ENCODE measurements at regions not wholly inside any gene's neighbourhood (a gene's known extent, or its start where the extent isn't known, plus 50 kb on each side); places are given as distances from the start of the nearest gene placed in this dataset.
"Not testable (repeated sequence)": the region's sequence is repeated elsewhere in the genome, so short reads cannot be mapped to it uniquely, and the experiment has no call there.

DNA sequence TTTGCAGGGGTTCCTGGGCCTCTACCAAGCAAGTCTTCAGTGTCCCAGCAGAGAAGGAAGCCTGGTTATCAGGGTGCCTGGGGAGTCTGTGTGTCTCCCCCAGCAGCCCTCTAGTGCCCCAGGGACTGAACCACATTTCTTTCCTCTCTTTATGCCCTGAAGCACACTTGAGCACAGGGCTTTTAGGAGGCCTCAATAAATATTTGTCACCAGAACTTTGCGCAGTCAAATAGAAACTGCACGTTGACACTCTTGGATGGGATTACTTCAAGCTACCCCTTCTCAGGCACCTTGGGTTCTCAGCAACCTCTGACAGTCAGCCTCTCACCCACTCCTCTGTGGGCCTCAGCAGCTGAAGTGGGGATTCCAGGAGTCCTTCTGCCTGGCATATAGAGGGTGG, 226.6 kb upstream of the HES1 start:
- DNase-seq: no peak

DNA sequence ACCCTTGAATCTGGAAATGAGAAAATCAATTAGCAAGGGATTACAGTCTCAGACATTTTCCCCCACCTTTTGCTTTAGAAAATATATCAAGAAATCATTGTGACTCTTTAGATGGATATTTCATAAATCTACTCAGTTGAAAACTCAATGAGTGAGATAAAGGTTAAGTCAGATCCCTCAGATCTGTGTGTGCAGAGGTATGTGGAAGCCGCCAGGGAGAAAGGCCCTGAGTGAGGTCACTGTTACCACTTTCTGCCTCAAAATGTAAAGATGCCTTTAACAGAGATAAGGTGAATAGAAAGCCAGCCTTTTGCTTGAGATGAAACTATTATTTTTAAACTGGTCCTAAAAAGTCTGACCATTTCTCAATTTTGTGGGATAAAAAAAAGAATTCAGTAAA, 225.6 kb upstream of the HES1 start:
- no peak for DNase-seq

DNA sequence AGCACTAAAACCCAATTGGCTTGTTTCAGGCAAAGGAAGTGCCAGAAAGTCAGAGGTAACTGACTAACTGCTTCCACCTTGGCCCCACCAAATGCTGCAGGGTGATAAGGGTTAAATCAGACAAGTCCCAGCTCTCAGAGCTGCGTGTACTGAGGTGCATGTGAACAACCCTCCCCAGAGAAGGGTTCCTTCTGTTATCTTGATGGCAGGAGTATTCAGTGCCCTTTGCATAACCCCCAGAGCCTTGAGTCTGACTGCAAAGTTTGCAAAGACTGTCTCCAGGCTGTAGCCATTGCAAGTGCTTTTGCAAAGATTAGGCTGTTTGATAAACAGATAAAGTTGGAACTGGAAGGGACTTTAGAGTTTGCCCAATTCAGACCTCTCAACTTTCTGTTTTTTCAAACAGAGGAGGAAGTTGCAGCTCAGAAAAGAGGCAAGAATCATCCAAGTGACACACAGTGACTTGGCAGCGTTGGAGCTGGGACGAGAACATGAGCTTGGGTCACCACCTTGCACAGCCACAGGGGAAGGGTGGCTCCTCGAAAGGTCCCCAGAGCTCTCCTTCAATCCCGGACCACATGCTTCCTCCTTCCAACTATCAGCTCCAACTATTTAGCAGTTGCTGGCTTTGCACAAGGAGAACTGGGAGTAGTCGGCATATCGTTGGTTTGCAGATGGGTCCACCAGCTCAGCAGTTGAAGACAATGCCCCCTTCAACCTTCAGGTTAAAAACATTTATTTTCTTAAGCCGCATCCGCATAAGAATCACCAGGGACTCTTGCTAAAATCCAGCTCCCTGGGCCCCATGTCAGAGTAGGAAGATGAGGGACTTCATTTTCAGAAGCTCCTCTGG, 224.8 kb upstream of the HES1 start:
- no peak for DNase-seq

DNA sequence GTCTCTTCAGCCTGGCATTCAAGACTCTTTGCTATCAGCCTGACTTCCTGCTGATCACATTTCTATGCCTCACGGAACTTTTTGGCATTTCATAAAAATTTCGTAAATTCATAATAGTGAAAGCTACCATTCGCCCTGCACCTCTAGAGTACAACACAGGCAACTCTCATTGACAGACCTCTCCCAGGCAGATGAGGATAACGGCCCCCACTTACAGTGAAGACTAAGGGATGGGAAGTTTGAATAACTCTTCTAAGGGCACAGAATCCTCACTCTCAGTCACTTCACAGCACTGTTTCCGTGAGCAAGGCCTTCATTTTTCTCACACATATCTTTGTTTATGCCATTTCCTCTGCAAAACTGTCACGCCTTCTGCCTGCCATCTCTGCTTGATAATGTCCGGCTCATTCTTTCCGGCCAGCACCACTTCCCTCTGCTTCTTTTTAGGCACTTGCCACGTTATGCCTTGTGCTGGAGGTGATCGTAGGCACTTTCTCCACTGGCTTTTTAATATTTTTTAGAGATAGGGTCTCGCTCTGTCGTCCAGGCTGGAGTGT, 224.1 kb upstream of the HES1 start:
- DNase-seq: no peak

DNA sequence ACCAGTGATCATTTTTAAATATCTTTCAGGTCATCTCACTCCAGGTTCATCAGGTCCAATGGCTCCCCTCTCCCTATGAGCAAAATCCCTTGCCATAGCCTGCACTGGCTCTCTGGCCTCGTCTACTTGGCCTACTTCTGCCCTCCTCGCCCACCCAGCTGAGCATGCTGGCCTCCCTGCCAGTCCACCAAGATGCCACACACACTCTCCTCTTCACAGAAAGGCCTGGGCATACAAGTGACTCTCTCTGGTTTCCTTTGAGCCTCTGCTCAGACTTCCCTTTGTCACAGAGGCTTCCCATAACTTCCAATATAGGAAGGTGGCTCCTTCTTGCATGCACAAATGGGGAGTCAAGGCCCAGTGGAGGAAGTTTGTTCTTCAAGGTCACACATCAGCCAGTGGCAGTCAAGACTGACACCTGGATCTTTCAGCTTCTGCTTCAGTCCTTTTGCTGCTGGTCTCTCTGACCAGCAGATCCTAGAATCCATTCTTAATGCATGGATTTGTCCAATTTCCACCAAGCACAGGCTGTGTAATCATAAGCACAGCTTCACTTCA, 223.2 kb upstream of the HES1 start:
- no peak for DNase-seq

DNA sequence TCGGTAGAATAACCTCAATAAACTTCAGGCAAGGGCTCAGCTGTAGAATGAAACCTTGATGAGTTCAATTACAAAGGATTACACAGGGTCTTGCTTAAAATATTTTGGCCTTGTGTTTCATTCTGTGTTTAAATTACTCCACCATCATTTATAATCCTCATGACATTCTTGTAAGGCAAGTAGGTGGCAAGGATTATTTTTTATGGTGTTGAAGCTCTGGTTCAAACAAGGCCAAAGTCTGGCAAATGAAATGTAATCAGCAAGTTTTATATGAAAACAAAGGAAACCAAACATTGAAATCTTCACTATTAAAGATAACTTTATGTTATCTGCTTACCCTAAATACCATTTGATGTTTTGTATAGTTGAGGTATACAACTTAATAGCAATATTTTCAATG, 221.3 kb upstream of the HES1 start:
- no peak for DNase-seq

DNA sequence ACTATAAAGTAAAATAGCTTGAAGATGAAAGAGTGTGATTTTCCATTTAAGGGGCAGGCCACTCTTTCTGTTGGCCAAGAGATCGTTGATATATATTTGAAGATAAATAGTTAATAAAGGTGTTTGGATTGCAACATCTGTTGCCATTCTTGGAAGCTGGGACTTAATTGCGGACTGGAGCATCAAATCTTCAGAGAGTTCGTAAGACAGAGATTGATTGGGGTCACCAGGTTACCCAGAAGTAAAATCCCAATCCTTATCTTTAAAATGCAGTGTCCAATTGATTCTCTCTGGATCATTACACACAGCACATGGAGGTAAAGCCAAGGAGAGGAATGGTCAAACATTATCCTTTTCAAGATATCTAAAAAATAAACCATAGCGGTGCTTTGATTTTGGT, 220.8 kb upstream of the HES1 start:
- DNase-seq: no peak

DNA sequence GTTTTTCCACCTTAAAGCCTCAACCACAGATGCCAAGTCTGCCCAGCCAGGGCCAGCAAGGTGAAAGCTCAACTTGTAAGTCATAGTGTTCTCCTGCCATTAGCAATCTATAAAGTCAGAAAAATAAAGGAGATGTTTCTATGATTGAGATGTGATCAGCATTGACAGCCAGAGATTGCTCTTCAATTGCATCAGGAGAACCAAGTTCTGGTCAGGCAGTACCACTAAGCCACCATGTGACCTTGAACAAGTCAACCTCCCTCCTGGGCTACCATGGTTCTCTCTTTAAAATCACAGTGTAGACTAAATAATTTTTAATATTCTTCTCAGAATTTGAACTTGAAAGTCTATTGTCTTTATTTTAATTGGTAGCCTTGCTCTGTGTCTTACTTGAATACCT, 220.3 kb upstream of the HES1 start:
- DNase-seq: no peak

DNA sequence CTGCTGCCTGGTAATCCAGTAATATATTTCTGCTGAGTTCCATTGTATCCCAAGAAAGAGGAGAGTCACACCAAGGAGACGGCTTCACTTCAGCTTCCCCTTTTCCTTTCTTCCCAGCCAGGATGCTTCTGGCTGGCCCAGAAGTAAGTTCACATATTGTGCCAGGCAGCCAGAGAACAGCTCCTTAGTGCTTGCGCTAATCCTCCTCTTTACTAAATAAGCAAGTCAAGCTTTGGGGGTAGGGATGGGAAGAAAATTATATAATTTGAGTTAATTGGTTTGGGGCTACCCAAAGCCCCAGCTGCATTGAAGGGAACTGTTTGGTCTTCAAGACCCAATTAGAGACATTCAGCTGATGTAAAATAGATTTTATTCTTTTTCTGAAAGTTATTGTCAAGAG, 218.8 kb upstream of the HES1 start:
- no peak for DNase-seq

DNA sequence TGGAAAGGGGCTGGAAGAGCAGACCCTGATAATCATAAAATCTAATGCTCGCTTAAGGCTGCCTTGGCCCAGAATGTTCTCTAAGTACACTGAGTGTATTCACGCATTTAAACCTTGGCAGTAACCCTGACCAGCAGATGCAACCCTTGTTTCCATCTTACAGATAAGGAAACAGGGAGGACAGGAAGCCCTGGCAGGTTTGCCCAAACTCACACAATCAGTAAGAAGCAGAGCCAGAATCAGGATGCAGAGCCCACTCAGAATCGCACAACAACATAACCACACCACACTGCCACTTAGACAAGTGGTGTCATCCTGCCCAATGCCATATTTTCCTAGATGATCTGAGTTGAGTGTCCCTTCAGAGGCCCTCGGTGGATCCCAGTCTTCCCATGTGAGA, 214.5 kb upstream of the HES1 start:
- DNase-seq: no peak

DNA sequence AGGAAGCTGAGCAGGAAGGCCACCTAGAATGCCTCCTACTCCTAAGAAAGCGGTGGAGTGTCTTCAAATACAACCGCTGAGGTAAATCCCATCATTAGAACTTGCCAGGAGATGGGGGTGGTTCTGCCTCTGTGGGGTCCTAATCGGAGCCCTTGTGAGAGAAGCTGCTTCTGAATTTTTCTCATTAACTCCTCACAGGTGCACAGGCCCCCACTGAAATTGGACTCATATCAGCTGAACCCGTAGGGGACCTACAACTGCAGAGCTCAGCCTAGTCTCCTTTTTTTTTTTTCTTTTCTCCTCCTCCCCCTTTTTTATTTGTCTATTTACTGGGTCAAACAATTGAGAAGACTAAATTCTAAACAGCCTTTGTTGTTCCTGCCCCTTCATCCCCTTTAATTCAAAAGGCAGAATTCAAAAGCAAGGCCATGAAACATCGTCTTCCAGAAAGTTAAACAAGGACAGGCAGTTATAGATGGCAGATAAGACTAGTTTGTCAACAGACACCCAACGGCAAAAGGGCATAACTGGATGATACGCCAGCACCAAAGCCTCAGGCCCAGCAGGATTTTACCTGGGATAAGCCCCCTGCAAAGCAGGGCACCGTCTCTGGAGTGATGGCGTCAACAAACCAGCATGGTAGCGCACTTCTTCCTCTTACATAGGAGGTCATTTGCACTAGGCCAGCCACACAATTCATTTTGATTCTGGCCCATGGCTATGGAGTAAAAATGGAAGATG, 213.7 kb upstream of the HES1 start:
- DNase-seq: no peak

DNA sequence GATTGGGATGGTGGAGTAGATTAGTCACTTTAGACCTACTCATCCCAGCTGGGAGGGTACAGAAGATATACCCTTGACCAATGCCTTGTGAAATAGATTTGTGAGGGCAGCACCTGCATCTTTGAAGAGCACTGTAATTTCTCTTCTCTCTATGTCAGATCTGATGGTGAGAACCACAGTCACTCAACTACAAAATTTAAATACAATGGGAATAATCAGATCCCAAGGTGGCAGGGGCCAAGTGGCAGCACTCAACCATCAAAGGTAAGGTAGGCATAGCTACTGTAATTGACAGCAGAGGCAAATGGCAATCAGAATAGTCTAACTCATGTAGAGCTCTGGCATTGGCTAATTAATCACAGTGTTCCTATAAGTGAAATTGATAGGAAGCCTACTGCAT, 212.0 kb upstream of the HES1 start:
- DNase-seq: not testable (repeated sequence)

DNA sequence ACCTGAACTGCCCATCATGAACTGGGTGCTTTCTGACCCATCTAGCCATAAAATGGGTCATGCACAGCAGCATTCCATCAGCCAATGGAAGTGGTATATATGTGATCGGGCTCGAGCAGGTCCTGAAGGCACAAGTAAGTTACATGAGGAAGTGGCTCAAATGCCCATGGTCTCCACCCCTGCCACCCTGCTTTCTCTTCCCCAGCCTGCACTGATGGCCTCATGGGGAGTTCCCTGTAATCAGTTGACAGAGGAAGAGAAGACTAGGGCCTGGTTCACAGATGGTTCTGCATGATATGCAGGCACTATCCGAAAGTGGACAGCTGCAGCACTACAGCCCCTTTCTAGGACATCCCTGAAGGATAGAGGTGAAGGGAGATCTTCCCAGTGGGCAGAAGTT, 209.9 kb upstream of the HES1 start:
- DNase-seq: not testable (repeated sequence)

DNA sequence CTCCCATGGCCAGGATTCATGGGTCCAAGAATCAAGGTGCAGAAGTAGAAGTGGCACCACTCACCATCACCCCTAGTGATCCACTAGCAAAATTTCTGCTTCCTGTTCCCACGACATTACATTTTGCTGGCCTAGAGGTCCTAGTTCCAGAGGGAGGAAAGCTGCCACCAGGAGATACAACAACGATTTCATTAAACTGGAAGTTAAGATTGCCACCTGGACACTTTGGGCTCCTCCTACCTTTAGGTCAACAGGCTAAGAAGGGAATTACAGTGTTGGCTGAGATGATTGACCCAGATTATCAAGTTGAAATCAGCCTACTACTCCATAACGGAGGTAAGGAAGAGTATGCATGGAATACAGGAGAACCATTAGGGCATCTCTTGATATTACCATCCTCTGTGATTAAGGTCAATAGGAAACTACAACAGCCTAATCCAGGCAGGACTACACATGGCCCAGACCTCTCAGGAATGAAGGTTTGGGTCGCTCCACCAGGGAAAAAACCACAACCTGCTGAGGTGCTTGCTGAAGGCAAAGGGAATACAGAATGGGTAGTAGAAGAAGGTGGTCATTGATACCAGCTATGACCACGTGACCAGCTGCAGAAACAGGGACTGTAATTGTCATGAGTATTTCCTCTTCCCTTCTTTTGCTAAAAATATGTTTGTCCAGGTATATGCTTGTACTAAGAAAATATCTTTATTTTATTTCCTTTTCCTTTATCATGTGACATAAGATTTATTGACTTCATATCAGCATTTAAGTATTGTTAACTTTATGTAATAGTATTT, 208.3 kb upstream of the HES1 start:
- not testable (repeated sequence) for DNase-seq

DNA sequence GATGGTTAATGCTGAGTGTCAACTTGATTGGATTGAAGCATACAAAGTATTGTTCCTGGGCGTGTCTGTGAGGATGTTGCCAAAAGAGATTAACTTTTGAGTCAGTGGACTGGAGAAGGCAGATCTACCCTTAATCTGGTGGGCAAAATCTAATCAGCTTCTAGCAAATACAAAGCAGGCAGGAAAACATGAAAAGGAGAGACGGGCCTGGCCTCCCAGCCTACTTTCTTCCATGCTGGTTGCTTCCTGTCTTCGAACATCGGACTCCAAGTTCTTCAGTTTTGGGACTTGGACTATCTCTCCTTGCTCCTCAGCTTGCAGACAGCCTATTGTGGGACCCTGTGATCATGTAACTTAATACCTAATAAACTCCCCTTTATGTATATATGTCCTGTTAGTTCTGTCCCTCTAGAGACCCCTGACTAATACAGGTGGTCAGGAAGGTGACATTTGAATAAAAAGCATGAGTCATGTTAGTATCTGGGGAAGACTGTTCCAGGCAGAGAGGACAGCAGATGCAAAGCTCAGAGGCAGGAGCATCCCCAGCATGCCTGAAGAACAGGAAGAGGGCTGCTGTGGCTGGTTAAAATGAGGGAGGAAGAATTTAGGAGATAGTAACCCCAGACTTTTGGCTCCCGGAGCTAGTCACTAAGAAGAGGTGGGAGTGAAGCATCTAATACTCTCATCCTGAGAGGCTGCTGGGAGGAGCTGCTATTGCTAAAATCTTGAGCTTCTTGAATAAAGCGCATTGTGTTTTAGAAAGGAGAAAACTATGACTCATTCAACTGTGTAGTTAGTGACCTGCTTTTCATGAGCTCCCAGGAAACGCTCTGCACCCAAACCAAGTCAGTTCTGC, 207.4 kb upstream of the HES1 start:
- DNase-seq: no peak

DNA sequence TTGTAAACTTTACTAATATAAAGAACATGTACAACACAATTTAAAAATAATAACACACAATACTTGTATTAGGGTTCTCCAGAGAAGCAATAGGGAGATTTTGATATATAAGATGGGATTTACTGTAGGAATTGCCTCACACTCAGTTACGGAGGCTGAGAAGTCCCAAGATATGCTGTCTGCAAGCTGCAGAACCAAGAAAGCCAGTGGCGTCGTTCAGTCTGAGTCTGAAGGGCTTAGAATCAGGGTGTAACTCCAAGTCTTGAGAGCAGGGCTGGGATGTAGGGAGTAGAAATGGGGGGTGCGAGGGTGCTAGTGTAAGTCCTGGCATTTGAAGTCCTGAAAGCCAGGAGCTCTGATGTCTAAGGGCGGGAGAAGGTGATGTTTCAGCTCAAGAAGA, 206.6 kb upstream of the HES1 start:
- no peak for DNase-seq

DNA sequence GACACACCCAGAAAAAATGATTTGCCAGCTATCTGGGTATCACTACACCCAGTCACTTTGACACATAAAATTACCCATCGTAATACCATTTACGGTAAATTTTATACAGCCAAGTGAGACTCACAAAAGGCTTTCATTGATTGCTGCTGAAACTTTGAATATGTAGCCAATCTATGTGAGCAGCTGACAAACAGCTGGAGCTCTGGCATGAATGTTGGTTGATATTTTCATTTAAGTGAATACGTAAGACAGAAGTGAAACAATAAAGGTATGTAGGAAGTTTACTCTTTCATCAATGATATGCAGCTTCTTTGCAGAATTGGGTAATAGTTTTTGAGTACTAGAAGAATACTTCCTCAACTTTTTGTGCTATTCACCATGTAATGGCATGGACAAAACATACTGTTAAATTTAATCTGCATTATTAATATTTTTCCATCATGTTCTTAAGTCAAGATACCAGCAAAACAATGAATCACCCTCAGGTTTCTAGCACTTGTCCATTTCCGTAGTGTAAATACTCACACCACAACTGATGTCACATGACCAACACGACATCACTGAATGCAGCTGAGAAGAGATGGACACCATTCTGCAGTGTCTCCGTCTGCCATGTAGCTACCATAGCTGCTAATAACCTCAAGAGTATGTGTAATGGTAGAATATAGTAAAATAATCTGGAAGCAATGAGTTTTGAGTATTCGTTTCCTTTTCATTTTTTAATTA, 205.9 kb upstream of the HES1 start:
- no peak for DNase-seq

DNA sequence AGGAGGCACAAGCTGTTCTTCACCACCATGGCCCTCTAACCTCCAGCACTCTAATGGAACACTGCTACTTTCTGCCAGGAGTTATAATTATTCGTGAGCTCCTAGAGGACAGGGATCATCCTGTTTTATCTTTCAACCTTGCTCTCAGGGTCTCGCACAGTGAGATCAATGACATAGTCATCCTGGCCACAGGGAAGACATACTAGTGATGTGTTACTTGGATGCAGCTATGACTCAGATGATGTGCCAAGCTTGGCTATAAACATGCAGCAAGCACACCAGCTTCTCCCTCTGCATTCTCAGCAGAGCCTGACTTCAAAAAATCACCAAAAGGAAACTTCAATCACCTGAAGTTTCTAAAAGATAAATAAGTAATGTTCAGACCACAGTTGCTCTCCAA, 203.8 kb upstream of the HES1 start:
- no peak for DNase-seq

DNA sequence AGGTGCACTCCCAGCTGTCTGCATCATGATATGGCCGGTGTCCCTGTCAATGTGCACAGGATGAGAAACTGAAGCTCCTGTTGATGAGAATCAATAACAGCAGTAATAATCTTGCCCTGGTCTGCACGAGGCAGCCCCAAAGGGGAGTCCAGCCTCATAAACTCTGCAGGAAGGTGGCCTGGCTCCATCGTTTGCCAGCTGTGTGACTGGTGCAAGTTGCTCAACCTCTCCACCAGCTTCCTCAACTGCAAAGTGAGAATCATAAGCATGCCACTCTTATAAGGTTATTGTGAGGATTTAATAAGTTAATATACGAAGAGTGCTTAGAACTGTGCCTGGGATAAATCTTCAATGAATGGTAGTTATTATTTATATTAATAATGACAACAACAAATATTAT, 203.4 kb upstream of the HES1 start:
- DNase-seq: no peak

DNA sequence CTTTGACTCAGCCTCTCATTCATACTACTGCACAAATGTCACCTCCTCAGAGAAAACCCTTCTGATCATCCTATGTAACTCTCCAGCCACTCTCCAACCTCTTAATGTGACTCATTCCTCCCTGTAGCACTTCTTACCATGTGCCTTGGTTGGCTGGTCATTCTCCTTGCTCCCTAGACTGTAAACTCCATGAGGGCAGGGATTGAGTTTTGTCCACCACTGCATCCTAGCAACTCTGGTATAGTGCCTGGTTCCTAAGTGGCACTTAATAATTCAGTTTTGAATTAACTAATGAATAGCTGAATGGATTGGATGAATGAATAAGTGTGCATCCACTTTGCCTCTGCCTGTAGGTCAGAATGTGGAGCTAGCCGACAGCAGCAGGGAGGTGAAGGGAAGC, 202.5 kb upstream of the HES1 start:
- no peak for DNase-seq

DNA sequence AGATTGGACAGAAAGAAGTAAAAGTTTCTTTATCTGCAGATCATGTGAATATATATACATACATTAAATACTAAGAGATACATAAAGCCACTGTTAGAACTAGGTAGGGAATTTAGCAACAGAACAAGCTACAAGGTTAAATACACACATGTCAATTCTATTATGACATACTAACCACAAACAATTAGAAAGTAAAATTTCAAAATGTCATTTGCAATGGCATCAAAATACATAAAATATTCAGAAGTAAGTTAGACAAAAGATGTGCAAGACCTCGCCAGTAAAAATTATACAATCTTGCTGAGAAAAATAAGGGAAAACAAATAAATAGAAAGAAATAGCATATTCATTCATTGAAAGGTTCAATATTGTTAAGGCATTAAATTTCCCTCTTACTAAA, 200.0 kb upstream of the HES1 start:
- DNase-seq: no peak
